ENCODE measurements at regions not wholly inside any gene's neighbourhood (a gene's known extent, or its start where the extent isn't known, plus 50 kb on each side); places are given as distances from the start of the nearest gene placed in this dataset.

DNA sequence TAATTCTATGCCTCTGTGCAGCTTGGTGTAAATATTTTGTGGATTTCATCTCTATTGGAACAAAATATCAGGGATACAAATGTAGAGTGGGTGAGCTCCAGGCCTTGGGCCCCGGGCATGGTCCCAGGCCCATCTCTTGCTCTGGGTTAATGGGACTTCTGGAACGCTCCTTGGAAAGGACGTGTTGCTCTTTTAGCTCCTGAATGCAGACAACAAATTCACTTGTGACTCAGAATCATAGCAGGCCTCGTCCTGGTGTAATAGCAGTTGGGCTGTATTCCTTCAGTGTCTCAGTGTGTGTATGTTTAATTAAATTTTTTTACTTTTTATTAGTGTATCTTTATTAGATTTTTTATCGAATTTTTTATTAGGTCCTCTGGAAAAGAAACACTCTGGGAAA lies 266.7 kb upstream of the C2CD4B start:
- no peak for TF ChIP-seq EZH2 (IDR thresholded peaks at IDR 0.05; ENCODE audit: borderline replicate concordance, low read depth, low read length, poor library complexity, severe bottlenecking)
- TF ChIP-seq, protein P1, sequence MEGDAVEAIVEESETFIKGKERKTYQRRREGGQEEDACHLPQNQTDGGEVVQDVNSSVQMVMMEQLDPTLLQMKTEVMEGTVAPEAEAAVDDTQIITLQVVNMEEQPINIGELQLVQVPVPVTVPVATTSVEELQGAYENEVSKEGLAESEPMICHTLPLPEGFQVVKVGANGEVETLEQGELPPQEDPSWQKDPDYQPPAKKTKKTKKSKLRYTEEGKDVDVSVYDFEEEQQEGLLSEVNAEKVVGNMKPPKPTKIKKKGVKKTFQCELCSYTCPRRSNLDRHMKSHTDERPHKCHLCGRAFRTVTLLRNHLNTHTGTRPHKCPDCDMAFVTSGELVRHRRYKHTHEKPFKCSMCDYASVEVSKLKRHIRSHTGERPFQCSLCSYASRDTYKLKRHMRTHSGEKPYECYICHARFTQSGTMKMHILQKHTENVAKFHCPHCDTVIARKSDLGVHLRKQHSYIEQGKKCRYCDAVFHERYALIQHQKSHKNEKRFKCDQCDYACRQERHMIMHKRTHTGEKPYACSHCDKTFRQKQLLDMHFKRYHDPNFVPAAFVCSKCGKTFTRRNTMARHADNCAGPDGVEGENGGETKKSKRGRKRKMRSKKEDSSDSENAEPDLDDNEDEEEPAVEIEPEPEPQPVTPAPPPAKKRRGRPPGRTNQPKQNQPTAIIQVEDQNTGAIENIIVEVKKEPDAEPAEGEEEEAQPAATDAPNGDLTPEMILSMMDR (conservative IDR thresholded peaks at IDR 0.05; ENCODE audit: low read depth, low read length), result no peak

Data from A673 (cell line).